Non-pigmented ciliary epithelial cell (primary cell): ENCODE measurements at regions not wholly inside any gene's neighbourhood (a gene's known extent, or its start where the extent isn't known, plus 50 kb on each side); places are given as distances from the start of the nearest gene placed in this dataset.

Experiments
- DNase-seq: peaks from one replicate; pipeline ENCODE4 v3.0.0-alpha.2; 2010; ENCODE audit warnings: low read depth

- DNase-seq = no peak
These were observed 83.6 kb upstream of the BNC2 start for GRCh38 chr9:16954040-16954439.

GRCh38 chr9:16951502-16951901 lies 81.0 kb upstream of the BNC2 start:
- DNase-seq = no peak

- no peak for DNase-seq
These were observed 79.6 kb upstream of the BNC2 start for GRCh38 chr9:16950051-16950450.

- DNase-seq = no peak
These were observed 60.1 kb upstream of the BNC2 start for GRCh38 chr9:16930578-16930977.

- DNase-seq = no peak
These were observed 57.9 kb upstream of the BNC2 start for GRCh38 chr9:16928179-16928945.

- no peak for DNase-seq
These were observed 55.0 kb upstream of the BNC2 start for GRCh38 chr9:16925426-16925825.

- DNase-seq = no peak
These were observed 53.9 kb upstream of the BNC2 start for GRCh38 chr9:16924311-16924915.

GRCh38 chr9:16921855-16922254 lies 51.4 kb upstream of the BNC2 start:
- DNase-seq = no peak
